Right ventricle myocardium superior (tissue), 1 donor: ENCODE measurements at regions not wholly inside any gene's neighbourhood (a gene's known extent, or its start where the extent isn't known, plus 50 kb on each side); places are given as distances from the start of the nearest gene placed in this dataset.

Source experiments
- ATAC-seq: fragments of 200-7000 bp; cut with Tn5 transposase; one replicate; pipeline ENCODE4 v1.9.1; 2020; ENCODE audit warnings: mild to moderate bottlenecking; ENCODE audit not compliant: poor library complexity
- DNase-seq: peaks from one replicate; pipeline ENCODE4 v3.0.0-alpha.2; 2020
- intact Hi-C: fragments of 100-400 bp; cut with DNase I; formaldehyde crosslinking; loops from one replicate; pipeline ENCODE4 v1.11.2; 2022
- donor health status: DM: no; HTN: yes; CAD: no; lungs with severe emphysema.

DNA sequence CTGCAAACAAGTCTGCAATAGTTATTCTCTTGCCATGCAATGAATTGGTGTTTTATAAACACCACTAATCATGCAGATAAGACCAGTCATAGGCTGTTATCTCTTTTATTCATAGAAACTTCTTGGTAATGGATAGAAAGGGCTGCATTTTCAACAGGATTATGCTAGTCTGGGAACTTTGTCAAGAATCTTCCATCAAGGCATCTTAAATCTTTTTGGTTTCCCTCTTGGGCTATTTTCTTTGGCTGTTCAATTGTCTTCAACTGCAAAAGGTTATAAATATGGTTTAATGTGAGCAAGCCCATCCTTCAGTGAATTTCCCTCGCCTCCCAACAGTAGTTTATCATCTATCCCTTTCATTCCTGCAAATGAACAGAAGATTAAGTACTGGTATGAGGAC is 59.0 kb upstream of the MINAR1 start:
- ATAC-seq (no peak), DNase-seq (no peak)
- intact Hi-C loops = no loop called here

DNA sequence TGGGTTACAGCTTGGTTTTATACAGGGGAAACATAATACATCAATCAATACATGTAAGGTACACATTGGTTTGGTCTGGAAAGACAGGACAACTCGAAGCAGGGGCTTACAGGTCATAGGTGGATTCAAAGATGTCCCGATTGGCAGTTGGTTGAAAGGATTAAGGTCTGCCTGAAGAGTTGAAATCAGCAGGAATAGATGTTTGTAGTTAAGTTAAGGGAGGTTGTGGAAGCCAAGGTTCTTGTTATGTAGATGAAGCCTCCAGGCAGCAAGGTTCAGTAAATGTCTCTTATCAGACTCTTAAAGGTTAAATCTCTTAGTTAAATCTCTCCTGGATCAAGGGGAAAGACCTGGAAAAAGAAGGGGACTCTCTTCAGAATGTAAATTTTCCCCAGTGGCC is 58.4 kb upstream of the MINAR1 start:
- ATAC-seq (no peak), DNase-seq (no peak)
- intact Hi-C loops = no loop called here

DNA sequence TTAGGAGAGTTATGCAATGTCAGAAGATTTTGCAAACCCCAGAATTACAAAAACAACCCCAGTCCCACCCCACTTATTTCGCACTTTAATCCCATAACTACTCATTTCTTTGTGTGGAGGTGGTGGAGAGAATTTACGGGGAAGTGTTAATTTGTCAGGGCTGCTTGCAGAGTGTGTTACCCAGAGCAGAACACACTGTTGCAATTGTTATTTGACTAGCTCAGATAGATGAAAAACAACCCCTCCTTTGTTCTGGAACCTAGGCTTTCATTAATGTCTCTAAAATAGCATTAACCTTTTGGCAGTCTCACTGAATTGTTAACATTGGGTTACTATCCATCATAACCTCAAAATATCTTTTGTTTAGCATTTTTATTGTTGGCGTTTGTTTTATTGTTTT is 55.8 kb upstream of the MINAR1 start:
- intact Hi-C loops = no loop called here
- DNase-seq = no peak
- no peak for ATAC-seq

- intact Hi-C loops = no loop called here
- ATAC-seq (no peak), DNase-seq (no peak)
Observed at GRCh38 chr15:79378394-79379109, 53.6 kb upstream of the MINAR1 start.

GRCh38 chr15:79380755-79381497 is 51.2 kb upstream of the MINAR1 start:
- ATAC-seq (peak; percentile 84), DNase-seq (peak; percentile 86)
- intact Hi-C loops = loop anchor here (5.0 kb wide), 1 partner anchor 611 kb away; no protein-coding TSS in a partner anchor

GRCh38 chr15:79381593-79381992 is 50.5 kb upstream of the MINAR1 start:
- intact Hi-C loops = loop anchor here (5.0 kb wide), 1 partner anchor 611 kb away; no protein-coding TSS in a partner anchor
- no peak for ATAC-seq
- no peak for DNase-seq
